CD14-positive monocyte (primary cell): ENCODE measurements at regions not wholly inside any gene's neighbourhood (a gene's known extent, or its start where the extent isn't known, plus 50 kb on each side); places are given as distances from the start of the nearest gene placed in this dataset.

Experiments
- DNase-seq, 3 donors: peaks; one replicate each; pipeline ENCODE4 v3.0.0-alpha.2; 2011 to 2022
- H2AFZ ChIP-seq: 2 replicates; pipeline ENCODE4 v1.6.0; 2012; ENCODE audit warnings: mild to moderate bottlenecking, low read depth, low read length, inconsistent platforms; ENCODE audit not compliant: insufficient read depth, poor library complexity, severe bottlenecking
- H3K27ac ChIP-seq, 2 donors: 1 replicate in 1 of 2; 2 replicates in 1 of 2; pipeline ENCODE4 v1.5.1; 2012 to 2013; ENCODE audit warnings: low read length in 2 of 2, control low read depth in 1 of 2, inconsistent platforms in 1 of 2, low read depth in 1 of 2, mild to moderate bottlenecking in 1 of 2
- H3K27me3 ChIP-seq, 2 donors: one replicate each; pipeline versions ENCODE4 v1.6.0 to v1.6.1; 2011 to 2013; ENCODE audit warnings: low read length in 2 of 2; ENCODE audit not compliant: control insufficient read depth in 2 of 2, insufficient read depth in 2 of 2
- H3K36me3 ChIP-seq, 2 donors: replicated peaks in 1 of 2; 1 replicate in 1 of 2; 2 replicates in 1 of 2; pipeline versions ENCODE4 v1.5.1 to v1.6.1; 2012 to 2013; ENCODE audit warnings: low read length in 2 of 2, control low read depth in 1 of 2, inconsistent platforms in 1 of 2, mild to moderate bottlenecking in 1 of 2; ENCODE audit not compliant: insufficient read depth in 2 of 2, control insufficient read depth in 1 of 2
- H3K4me1 ChIP-seq, 2 donors: 1 replicate in 1 of 2; 2 replicates in 1 of 2; pipeline versions ENCODE4 v1.5.1 to v1.6.1; 2012 to 2013; ENCODE audit warnings: low read length in 2 of 2, control low read depth in 1 of 2, inconsistent platforms in 1 of 2, mild to moderate bottlenecking in 1 of 2, moderate library complexity in 1 of 2; ENCODE audit not compliant: insufficient read depth in 2 of 2, control insufficient read depth in 1 of 2
- H3K4me2 ChIP-seq: replicated peaks from 2 replicates; pipeline ENCODE3; 2012; ENCODE audit warnings: low read length, moderate library complexity, mild to moderate bottlenecking; ENCODE audit not compliant: poor library complexity, severe bottlenecking; ENCODE audit errors: extremely low read depth
- H3K4me3 ChIP-seq, 3 experiments: fragments of 200-600 bp in 1 of 3; sonication (generic) in 1 of 3; replicated peaks in 1 of 3; 1 replicate in 2 of 3; 2 replicates in 1 of 3; pipeline ENCODE4 v1.5.1; 2011 to 2013; ENCODE audit warnings: low read length in 3 of 3, mild to moderate bottlenecking in 3 of 3, control low read depth in 2 of 3, low read depth in 2 of 3, inconsistent platforms in 1 of 3, moderate library complexity in 1 of 3
- H3K79me2 ChIP-seq: 2 replicates; pipeline ENCODE4 v1.6.0; 2012; ENCODE audit warnings: mild to moderate bottlenecking, control low read depth, inconsistent platforms, low read length, moderate library complexity; ENCODE audit not compliant: insufficient read depth
- H3K9ac ChIP-seq: 2 replicates; pipeline ENCODE4 v1.6.0; 2017; ENCODE audit warnings: low read length, mild to moderate bottlenecking; ENCODE audit not compliant: insufficient read depth, poor library complexity, severe bottlenecking
- H3K9me3 ChIP-seq, 2 donors: replicated peaks in 1 of 2; 1 replicate in 1 of 2; 2 replicates in 1 of 2; pipeline versions ENCODE4 v1.5.1 to v1.6.1; 2012 to 2013; ENCODE audit warnings: low read length in 2 of 2, control low read depth in 1 of 2; ENCODE audit not compliant: control insufficient read depth in 1 of 2, insufficient read depth in 1 of 2
- H4K20me1 ChIP-seq: 2 replicates; pipeline ENCODE4 v1.6.0; 2012; ENCODE audit warnings: mild to moderate bottlenecking, low read length, control low read depth, moderate library complexity; ENCODE audit not compliant: insufficient read depth
- H3K27ac Mint-ChIP-seq, 7 donors: one replicate each; pipeline ENCODE4 v1.8.0; 2020; ENCODE audit warnings: mild to moderate bottlenecking in 7 of 7, mixed read lengths in 7 of 7, moderate library complexity in 6 of 7, inconsistent platforms in 2 of 7
- H3K27me3 Mint-ChIP-seq, 3 donors: one replicate each; pipeline ENCODE4 v1.8.0; 2021 to 2022; ENCODE audit warnings: low read depth in 3 of 3, mild to moderate bottlenecking in 3 of 3, mixed read lengths in 3 of 3, moderate library complexity in 3 of 3, inconsistent platforms in 1 of 3
- H3K36me3 Mint-ChIP-seq, 2 donors: one replicate each; pipeline ENCODE4 v1.8.0; 2020; ENCODE audit warnings: mixed read lengths in 2 of 2, inconsistent platforms in 1 of 2, mild to moderate bottlenecking in 1 of 2
- H3K4me1 Mint-ChIP-seq: one replicate; pipeline ENCODE4 v1.8.0; 2020; ENCODE audit warnings: mild to moderate bottlenecking, mixed read lengths
- H3K4me3 Mint-ChIP-seq, 2 donors: one replicate each; pipeline ENCODE4 v1.8.0; 2020; ENCODE audit warnings: mild to moderate bottlenecking in 2 of 2, mixed read lengths in 2 of 2, moderate library complexity in 1 of 2
- H3K9me3 Mint-ChIP-seq, 7 donors: one replicate each; pipeline ENCODE4 v1.8.0; 2020 to 2022; ENCODE audit warnings: mixed read lengths in 7 of 7, mild to moderate bottlenecking in 6 of 7, moderate library complexity in 6 of 7, inconsistent platforms in 2 of 7
- WGBS: methylation state at CpG from one replicate; pipeline ENCODE4 v1.1.5; 2013; ENCODE audit warnings: missing lambda C conversion rate; ENCODE audit not compliant: insufficient coverage; 5-methylcytosine and 5-hydroxymethylcytosine counted together
- intact Hi-C, 2 donors: fragments of 100-400 bp; cut with micrococcal nuclease; formaldehyde crosslinking; loops; one replicate each; pipeline versions ENCODE4 v1.15.0 to v1.15.1; 2023
- TF ChIP-seq, protein P1 (sequence below): fragments of 200-600 bp; IDR thresholded peaks from one replicate; pipeline ENCODE4 v1.8.0; 2022; ENCODE audit warnings: antibody characterized with exemption, mild to moderate bottlenecking

DNA sequence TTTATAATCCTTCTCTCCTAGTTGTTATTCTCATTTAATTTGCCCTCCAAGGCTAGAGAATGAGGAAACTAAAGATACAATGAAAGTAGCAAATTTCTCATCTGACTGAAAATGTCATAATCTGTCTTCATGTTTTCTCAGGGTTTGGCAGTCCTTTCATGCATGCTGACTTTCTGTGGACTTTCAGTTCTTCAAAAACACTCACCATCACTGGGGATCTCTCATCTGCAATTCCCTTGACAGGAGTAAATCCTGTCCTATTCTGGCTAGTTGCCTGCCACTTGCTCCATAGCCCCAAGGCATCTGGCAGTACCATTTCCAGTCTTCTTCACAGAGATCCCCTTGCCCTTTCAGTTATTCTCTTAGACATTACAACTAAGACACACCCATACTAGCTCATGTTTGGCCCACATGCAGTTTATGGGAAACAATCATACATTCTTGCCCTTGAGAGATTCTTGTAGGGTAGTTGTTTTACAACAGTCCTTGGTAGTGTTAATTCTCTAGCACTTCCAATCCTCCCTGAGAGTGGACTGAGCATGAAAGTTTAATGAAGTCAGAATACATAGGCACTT lies 449.7 kb upstream of the KLHL4 start:
- H3K9ac ChIP-seq, result no peak overlapping the region
- H4K20me1 ChIP-seq, result no peaks in the 10 kb centered on the region
- peaks cover 0 to 3% (median 0%) of the 10 kb centered on the region in 3 donors for H3K27me3 Mint-ChIP-seq
- intact Hi-C loops, result no loop called here
- H3K4me1 Mint-ChIP-seq, result no peaks in the 10 kb centered on the region
- H3K27me3 ChIP-seq, result no peaks in the 10 kb centered on the region
- H3K27ac Mint-ChIP-seq, result no peak overlapping the region
- no peaks in the 10 kb centered on the region for H3K9me3 ChIP-seq
- no peaks in the 10 kb centered on the region for H3K4me1 ChIP-seq
- H3K36me3 Mint-ChIP-seq, result no peaks in the 10 kb centered on the region
- H3K9me3 Mint-ChIP-seq, result no peaks in the 10 kb centered on the region
- no peak overlapping the region for H3K4me3 Mint-ChIP-seq
- H3K4me2 ChIP-seq, result no peak overlapping the region
- DNase-seq, result no peak
- no peak overlapping the region for H3K4me3 ChIP-seq
- TF ChIP-seq, protein P1, sequence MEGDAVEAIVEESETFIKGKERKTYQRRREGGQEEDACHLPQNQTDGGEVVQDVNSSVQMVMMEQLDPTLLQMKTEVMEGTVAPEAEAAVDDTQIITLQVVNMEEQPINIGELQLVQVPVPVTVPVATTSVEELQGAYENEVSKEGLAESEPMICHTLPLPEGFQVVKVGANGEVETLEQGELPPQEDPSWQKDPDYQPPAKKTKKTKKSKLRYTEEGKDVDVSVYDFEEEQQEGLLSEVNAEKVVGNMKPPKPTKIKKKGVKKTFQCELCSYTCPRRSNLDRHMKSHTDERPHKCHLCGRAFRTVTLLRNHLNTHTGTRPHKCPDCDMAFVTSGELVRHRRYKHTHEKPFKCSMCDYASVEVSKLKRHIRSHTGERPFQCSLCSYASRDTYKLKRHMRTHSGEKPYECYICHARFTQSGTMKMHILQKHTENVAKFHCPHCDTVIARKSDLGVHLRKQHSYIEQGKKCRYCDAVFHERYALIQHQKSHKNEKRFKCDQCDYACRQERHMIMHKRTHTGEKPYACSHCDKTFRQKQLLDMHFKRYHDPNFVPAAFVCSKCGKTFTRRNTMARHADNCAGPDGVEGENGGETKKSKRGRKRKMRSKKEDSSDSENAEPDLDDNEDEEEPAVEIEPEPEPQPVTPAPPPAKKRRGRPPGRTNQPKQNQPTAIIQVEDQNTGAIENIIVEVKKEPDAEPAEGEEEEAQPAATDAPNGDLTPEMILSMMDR, result no peak
- no peak overlapping the region for H2AFZ ChIP-seq
- no peaks in the 10 kb centered on the region for H3K36me3 ChIP-seq
- no peak overlapping the region for H3K27ac ChIP-seq
- H3K79me2 ChIP-seq, result no peaks in the 10 kb centered on the region

DNA sequence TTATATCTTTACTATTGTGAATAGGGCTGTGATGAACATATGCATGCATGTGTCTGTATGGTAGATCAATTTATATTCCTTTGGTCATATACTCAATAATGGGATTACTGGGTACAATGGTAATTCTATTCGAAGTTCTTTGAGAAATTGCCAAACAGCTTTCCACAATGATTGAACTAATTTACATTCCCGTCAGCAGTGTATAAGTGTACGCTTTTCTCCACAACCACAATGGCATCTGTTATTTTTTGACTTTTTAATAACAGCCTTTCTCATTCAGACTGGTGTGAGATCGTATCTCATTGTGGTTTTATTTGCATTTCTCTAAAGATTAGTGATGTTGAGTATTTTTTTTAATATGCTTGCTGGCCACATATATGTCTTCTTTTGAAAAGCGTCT lies 439.4 kb upstream of the KLHL4 start:
- Histone ChIP-seq H3K9me3 (no peaks in the 10 kb centered on the region), H2AFZ (no peak overlapping the region), H3K27ac (no peak overlapping the region), H3K4me1 (no peaks in the 10 kb centered on the region), H3K27me3 (no peaks in the 10 kb centered on the region), H3K4me2 (no peak overlapping the region), H3K36me3 (no peaks in the 10 kb centered on the region), H3K9ac (no peak overlapping the region), H3K4me3 (no peak overlapping the region), H3K79me2 (no peaks in the 10 kb centered on the region), H4K20me1 (no peaks in the 10 kb centered on the region)
- H3K36me3 Mint-ChIP-seq, result no peaks in the 10 kb centered on the region
- H3K9me3 Mint-ChIP-seq, result peaks cover 0 to 3% (median 0%) of the 10 kb centered on the region in 7 donors
- WGBS, result no CpG with 5 or more reads among the region's 5 CpGs
- H3K4me1 Mint-ChIP-seq, result no peaks in the 10 kb centered on the region
- DNase-seq, result no peak
- no peaks in the 10 kb centered on the region for H3K27me3 Mint-ChIP-seq
- TF ChIP-seq, protein P1, result no peak
- H3K27ac Mint-ChIP-seq, result no peak overlapping the region
- intact Hi-C loops, result no loop called here
- no peak overlapping the region for H3K4me3 Mint-ChIP-seq
